ENCODE measurements at regions not wholly inside any gene's neighbourhood (a gene's known extent, or its start where the extent isn't known, plus 50 kb on each side); places are given as distances from the start of the nearest gene placed in this dataset.

DNA sequence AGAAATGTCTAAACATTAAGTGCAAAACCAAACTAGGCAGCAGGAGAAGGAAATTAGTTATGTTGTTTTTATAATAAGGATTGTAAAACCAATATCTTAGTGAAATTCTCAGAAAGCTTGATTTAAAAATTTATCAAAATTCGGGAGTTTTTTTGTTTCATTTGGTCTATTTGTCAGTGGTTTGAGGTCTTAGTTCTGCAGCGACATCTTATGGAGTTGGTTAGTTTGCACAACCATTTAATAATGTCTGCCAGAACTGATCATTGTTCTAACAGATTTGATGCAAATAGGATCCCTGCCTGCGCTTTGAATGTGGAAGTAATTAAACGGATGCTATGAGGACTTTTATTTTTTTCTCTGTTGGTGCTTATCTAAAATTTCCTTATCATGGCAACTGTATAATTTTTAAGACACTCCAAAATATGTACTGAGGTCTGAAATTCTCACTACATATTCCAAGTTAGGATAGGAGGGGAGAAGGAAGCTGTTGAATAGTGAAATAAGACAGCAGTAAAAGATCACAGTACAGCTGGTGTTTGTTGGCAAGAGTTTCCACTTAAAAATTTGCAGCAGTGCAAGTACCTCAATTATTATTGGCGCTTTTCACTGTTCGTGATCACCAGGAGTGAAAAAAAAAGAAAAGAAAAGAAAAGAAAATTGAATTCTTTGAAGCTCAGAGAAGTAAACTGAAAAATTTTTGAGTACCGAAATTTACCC, 2521.4 kb downstream of the ARAP2 start:
- Histone ChIP-seq H3K4me1 (ENCODE audit: insufficient read depth, low read length, poor library complexity, severe bottlenecking) (no peaks in the 10 kb centered on the region), H2AFZ (ENCODE audit: low read length) (no peak overlapping the region), H3K36me3 (ENCODE audit: insufficient read depth, low read length) (no peaks in the 10 kb centered on the region), H3K9me2 (replicated peaks; ENCODE audit: low read depth, low read length) (no peaks in the 10 kb centered on the region), H3K9me3 (ENCODE audit: insufficient read depth, low read depth, low read length) (no peaks in the 10 kb centered on the region), H4K20me1 (ENCODE audit: insufficient read depth, low read length, poor library complexity, severe bottlenecking) (no peaks in the 10 kb centered on the region), H3K27me3 (ENCODE audit: insufficient read depth, low read length, poor library complexity, severe bottlenecking) (no peaks in the 10 kb centered on the region), H3K9ac (ENCODE audit: low read depth, low read length, poor library complexity, severe bottlenecking) (no peak overlapping the region), H3F3A (ENCODE audit: low read depth) (no peaks in the 10 kb centered on the region), H3K4me3 (ENCODE audit: low read length, poor library complexity, severe bottlenecking) (no peak overlapping the region), H3K79me2 (ENCODE audit: insufficient read depth, low read length) (no peaks in the 10 kb centered on the region), H3K4me2 (ENCODE audit: low read depth, low read length, poor library complexity, severe bottlenecking) (no peak overlapping the region)
- TF ChIP-seq, protein P1, sequence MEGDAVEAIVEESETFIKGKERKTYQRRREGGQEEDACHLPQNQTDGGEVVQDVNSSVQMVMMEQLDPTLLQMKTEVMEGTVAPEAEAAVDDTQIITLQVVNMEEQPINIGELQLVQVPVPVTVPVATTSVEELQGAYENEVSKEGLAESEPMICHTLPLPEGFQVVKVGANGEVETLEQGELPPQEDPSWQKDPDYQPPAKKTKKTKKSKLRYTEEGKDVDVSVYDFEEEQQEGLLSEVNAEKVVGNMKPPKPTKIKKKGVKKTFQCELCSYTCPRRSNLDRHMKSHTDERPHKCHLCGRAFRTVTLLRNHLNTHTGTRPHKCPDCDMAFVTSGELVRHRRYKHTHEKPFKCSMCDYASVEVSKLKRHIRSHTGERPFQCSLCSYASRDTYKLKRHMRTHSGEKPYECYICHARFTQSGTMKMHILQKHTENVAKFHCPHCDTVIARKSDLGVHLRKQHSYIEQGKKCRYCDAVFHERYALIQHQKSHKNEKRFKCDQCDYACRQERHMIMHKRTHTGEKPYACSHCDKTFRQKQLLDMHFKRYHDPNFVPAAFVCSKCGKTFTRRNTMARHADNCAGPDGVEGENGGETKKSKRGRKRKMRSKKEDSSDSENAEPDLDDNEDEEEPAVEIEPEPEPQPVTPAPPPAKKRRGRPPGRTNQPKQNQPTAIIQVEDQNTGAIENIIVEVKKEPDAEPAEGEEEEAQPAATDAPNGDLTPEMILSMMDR (conservative IDR thresholded peaks at IDR 0.05; ENCODE audit: low read length) = no peak
- TF ChIP-seq EZH2phosphoT487 (IDR thresholded peaks at IDR 0.05; ENCODE audit: borderline replicate concordance) = no peak

DNA sequence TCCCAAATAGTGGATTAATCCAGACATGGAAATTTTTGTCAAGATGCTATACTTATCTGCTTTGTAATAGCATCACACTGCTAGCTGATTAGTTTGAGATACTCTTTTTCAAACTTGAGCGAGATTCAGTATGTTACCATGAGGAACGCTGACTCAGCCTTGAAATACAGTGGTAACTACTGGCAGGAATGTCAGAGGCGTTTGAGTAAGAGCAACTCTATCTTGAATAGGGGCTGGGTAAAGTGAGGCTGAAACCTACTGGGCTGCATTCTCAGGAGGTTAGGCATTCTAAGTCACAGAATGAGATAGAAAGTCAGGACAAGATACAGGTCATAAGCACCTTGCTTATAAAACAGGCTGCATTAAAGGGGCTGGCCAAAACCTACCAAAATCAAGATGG, 2519.6 kb downstream of the ARAP2 start:
- no peak overlapping the region for H3K4me3 ChIP-seq (ENCODE audit: low read length, poor library complexity, severe bottlenecking)
- H3K4me2 ChIP-seq (ENCODE audit: low read depth, low read length, poor library complexity, severe bottlenecking) = no peak overlapping the region
- H3K9ac ChIP-seq (ENCODE audit: low read depth, low read length, poor library complexity, severe bottlenecking) = no peak overlapping the region
- no peak for TF ChIP-seq EZH2phosphoT487 (IDR thresholded peaks at IDR 0.05; ENCODE audit: borderline replicate concordance)
- TF ChIP-seq, protein P1 (conservative IDR thresholded peaks at IDR 0.05; ENCODE audit: low read length) = no peak
- H3K4me1 ChIP-seq (ENCODE audit: insufficient read depth, low read length, poor library complexity, severe bottlenecking) = no peaks in the 10 kb centered on the region
- H3K36me3 ChIP-seq (ENCODE audit: insufficient read depth, low read length) = no peaks in the 10 kb centered on the region
- H3K27me3 ChIP-seq (ENCODE audit: insufficient read depth, low read length, poor library complexity, severe bottlenecking) = no peaks in the 10 kb centered on the region
- H2AFZ ChIP-seq (ENCODE audit: low read length) = no peak overlapping the region
- H3K9me2 ChIP-seq (replicated peaks; ENCODE audit: low read depth, low read length) = no peaks in the 10 kb centered on the region
- H4K20me1 ChIP-seq (ENCODE audit: insufficient read depth, low read length, poor library complexity, severe bottlenecking) = no peaks in the 10 kb centered on the region
- H3K79me2 ChIP-seq (ENCODE audit: insufficient read depth, low read length) = no peaks in the 10 kb centered on the region
- no peaks in the 10 kb centered on the region for H3K9me3 ChIP-seq (ENCODE audit: insufficient read depth, low read depth, low read length)
- H3F3A ChIP-seq (ENCODE audit: low read depth) = no peaks in the 10 kb centered on the region

DNA sequence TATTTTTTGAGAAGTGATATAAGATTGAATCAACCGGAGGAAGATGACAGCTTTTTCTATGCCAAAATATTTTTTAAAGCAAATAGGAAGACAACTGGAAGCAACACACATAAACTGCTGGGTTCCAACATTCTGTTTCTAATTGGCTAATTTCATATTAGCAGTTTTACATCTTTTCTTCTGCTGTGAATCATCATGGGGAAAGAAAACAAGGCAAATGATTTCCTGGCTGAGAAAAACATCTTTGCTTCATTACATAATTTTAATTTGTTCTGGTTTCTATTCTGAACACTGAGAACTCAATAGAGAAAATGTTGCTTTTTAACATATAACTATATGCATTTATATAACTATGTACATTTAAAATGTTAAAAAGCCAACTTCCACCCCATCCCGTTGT, 2518.5 kb downstream of the ARAP2 start:
- Histone ChIP-seq H3K9me3 (ENCODE audit: insufficient read depth, low read depth, low read length) (no peaks in the 10 kb centered on the region), H3F3A (ENCODE audit: low read depth) (no peaks in the 10 kb centered on the region), H3K27me3 (ENCODE audit: insufficient read depth, low read length, poor library complexity, severe bottlenecking) (no peaks in the 10 kb centered on the region), H3K4me1 (ENCODE audit: insufficient read depth, low read length, poor library complexity, severe bottlenecking) (no peaks in the 10 kb centered on the region), H2AFZ (ENCODE audit: low read length) (no peak overlapping the region), H3K9me2 (replicated peaks; ENCODE audit: low read depth, low read length) (no peaks in the 10 kb centered on the region), H3K79me2 (ENCODE audit: insufficient read depth, low read length) (no peaks in the 10 kb centered on the region), H3K4me3 (ENCODE audit: low read length, poor library complexity, severe bottlenecking) (no peak overlapping the region), H4K20me1 (ENCODE audit: insufficient read depth, low read length, poor library complexity, severe bottlenecking) (no peaks in the 10 kb centered on the region), H3K36me3 (ENCODE audit: insufficient read depth, low read length) (no peaks in the 10 kb centered on the region), H3K9ac (ENCODE audit: low read depth, low read length, poor library complexity, severe bottlenecking) (no peak overlapping the region), H3K4me2 (ENCODE audit: low read depth, low read length, poor library complexity, severe bottlenecking) (no peak overlapping the region)
- TF ChIP-seq, protein P1 (conservative IDR thresholded peaks at IDR 0.05; ENCODE audit: low read length) = no peak
- TF ChIP-seq EZH2phosphoT487 (IDR thresholded peaks at IDR 0.05; ENCODE audit: borderline replicate concordance) = no peak

Measured in Loucy (cell line).